ENCODE measurements at regions not wholly inside any gene's neighbourhood (a gene's known extent, or its start where the extent isn't known, plus 50 kb on each side); places are given as distances from the start of the nearest gene placed in this dataset.

DNA sequence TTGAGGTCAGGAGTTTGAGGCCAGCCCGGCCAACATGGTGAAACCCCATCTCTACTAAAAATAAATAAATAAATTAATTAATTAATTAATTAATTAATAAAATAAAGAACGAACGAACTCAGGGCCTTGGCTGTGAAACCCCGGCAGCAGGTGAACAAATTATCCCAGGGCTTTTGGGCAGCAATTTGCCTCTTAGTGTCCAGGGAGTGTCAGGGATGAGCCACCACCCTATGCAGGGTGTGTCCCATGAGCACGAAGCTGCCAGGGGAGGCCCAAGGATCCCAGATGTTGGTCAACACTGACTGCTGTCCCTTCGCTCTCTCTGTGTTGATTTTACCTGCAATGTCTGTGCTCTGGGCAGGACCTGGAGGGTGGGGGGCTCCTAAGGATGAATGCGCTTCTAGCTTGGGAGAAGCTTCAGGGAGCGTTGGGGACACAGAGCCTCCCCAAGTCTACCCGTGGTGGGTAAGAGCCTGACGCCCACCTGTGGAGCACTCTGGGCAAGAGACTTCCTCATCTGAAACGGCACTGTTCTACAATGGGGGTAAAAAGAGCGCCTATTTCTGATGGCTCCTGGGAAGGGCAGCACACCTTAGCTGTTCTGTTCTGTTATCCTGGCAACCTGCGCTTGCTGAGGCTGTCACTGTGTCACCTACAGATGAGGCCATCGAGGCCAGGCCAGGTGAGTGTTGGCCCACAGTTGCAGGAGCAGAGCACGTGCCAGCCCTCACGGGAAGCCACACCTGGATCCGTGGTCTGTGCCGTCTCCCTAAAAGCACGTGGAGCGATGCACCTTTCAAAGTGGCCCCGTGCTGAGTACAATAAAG, 125.5 kb upstream of the CDH4 start:
- H3K27me3 Mint-ChIP-seq = peaks cover 12% of the 10 kb centered on the region
- intact Hi-C loops (cut with DNase I, micrococcal nuclease) = no loop called here

DNA sequence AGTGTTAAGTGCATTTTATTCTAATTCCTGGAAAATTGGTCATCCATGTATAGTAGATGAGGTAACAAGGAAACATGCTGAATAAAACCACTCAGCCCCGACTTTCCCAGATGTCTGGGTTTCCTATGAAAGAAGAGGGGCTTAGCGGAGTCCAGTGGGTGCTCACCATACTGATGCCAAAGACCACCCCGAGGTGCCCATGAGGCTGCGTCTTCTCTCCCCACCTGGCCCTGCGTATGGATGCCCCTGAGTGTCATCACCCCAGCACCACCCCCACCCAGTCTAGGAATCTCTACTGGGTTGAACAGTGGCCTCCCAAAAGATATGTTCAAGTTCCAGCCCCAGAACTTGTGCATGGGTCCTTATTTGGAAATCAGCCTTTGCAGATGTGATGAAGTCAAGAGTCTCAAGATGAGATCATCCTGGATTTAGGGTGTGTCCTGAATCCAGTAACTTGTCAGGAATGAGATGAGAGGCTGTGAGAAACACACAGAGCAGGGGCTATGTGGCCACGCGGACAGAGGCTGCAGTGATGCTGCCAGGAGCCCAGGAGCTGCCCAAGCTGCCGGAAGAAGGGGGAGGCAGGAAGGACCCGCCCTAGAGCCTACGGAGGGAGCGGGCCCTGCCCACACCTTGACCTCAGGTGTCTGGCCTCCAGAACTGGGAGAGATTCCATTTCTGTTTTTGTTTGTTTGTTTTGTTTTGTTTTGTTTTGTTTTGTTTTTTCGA, 124.6 kb upstream of the CDH4 start:
- ChIA-PET POLR2A (no interaction called here), CTCF (no interaction called here)
- H3K27me3 Mint-ChIP-seq = peaks cover 21% of the 10 kb centered on the region
- no peaks in the 10 kb centered on the region for H3K4me1 Mint-ChIP-seq (ENCODE audit: low read depth)
- DNase-seq = no peak
- no peak for ATAC-seq (ENCODE audit: poor library complexity)
- Histone ChIP-seq H3K36me3 (ENCODE audit: insufficient read depth, low read length) (no peaks in the 10 kb centered on the region), H3K9me3 (ENCODE audit: control insufficient read depth in 1 of 2, insufficient read depth in 1 of 2, low read length in 2 of 2) (peaks cover 0 to 7% of the 10 kb centered on the region in 2 experiments), H3K27me3 (ENCODE audit: control insufficient read depth in 1 of 2, insufficient read depth in 2 of 2, low read length in 2 of 2) (peaks cover 0 to 2% of the 10 kb centered on the region in 2 experiments), H3K4me3 (ENCODE audit: low read length) (no peak overlapping the region), H3K27ac (ENCODE audit: low read depth in 1 of 2, low read length in 2 of 2) (no peak overlapping the region), H3K4me1 (ENCODE audit: insufficient read depth, low read length) (no peaks in the 10 kb centered on the region)
- no peaks in the 10 kb centered on the region for H3K9me3 Mint-ChIP-seq
- intact Hi-C loops (cut with DNase I, micrococcal nuclease) = no loop called here
- H3K27ac Mint-ChIP-seq = no peak overlapping the region
- TF ChIP-seq, protein P1, sequence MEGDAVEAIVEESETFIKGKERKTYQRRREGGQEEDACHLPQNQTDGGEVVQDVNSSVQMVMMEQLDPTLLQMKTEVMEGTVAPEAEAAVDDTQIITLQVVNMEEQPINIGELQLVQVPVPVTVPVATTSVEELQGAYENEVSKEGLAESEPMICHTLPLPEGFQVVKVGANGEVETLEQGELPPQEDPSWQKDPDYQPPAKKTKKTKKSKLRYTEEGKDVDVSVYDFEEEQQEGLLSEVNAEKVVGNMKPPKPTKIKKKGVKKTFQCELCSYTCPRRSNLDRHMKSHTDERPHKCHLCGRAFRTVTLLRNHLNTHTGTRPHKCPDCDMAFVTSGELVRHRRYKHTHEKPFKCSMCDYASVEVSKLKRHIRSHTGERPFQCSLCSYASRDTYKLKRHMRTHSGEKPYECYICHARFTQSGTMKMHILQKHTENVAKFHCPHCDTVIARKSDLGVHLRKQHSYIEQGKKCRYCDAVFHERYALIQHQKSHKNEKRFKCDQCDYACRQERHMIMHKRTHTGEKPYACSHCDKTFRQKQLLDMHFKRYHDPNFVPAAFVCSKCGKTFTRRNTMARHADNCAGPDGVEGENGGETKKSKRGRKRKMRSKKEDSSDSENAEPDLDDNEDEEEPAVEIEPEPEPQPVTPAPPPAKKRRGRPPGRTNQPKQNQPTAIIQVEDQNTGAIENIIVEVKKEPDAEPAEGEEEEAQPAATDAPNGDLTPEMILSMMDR (IDR thresholded peaks at IDR 0.05) = no peak
- H3K4me3 Mint-ChIP-seq = no peak overlapping the region
- H3K36me3 Mint-ChIP-seq (ENCODE audit: low read depth) = no peaks in the 10 kb centered on the region

More for the DNA sequence above, 125.5 kb upstream of the CDH4 start:
- Mint-ChIP-seq H3K36me3 (ENCODE audit: low read depth) (no peaks in the 10 kb centered on the region), H3K4me3 (no peak overlapping the region), H3K9me3 (no peaks in the 10 kb centered on the region), H3K4me1 (ENCODE audit: low read depth) (no peaks in the 10 kb centered on the region), H3K27ac (no peak overlapping the region)
- ChIA-PET CTCF (no interaction called here), POLR2A (no interaction called here)
- Histone ChIP-seq H3K4me3 (ENCODE audit: low read length) (no peak overlapping the region), H3K27ac (ENCODE audit: low read depth in 1 of 2, low read length in 2 of 2) (no peak overlapping the region), H3K36me3 (ENCODE audit: insufficient read depth, low read length) (no peaks in the 10 kb centered on the region), H3K27me3 (ENCODE audit: control insufficient read depth in 1 of 2, insufficient read depth in 2 of 2, low read length in 2 of 2) (peaks cover 0 to 2% of the 10 kb centered on the region in 2 experiments), H3K4me1 (ENCODE audit: insufficient read depth, low read length) (no peaks in the 10 kb centered on the region), H3K9me3 (ENCODE audit: control insufficient read depth in 1 of 2, insufficient read depth in 1 of 2, low read length in 2 of 2) (peaks cover 0 to 7% of the 10 kb centered on the region in 2 experiments)
- ATAC-seq (ENCODE audit: poor library complexity) (no peak), DNase-seq (no peak)
- TF ChIP-seq, protein P1 (IDR thresholded peaks at IDR 0.05) = no peak

DNA sequence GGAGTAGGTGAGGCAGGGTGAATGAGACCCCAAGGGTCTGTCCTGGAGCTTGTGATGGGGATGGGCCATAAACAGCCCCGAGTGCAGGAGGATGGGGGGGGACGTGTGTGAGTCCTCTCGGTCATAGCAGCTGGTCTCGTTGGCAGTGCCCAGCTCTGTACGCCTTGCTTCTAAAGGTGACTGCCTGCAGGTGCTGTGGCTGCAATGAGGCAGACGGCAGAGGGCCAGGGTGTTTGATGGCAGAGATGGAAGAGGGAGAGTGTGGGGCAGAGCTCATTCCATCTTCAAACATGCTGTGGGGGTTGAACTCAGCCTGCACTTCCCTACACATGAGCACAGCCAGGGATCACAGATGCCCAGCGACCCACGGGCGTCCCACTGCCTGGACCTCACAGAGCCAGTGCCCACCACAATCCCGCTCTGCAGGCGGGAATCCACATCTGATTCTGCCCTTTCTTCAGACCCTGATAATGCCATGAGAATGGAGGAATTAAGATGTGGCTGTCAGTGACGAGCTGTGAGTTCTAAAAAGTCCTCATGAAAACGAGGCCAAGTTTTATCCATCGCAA, 123.3 kb upstream of the CDH4 start:
- Histone ChIP-seq H3K4me3 (ENCODE audit: low read length) (no peak overlapping the region), H3K27ac (ENCODE audit: low read depth in 1 of 2, low read length in 2 of 2) (no peak overlapping the region), H3K9me3 (ENCODE audit: control insufficient read depth in 1 of 2, insufficient read depth in 1 of 2, low read length in 2 of 2) (peaks cover 0 to 7% of the 10 kb centered on the region in 2 experiments), H3K4me1 (ENCODE audit: insufficient read depth, low read length) (no peaks in the 10 kb centered on the region), H3K36me3 (ENCODE audit: insufficient read depth, low read length) (no peaks in the 10 kb centered on the region), H3K27me3 (ENCODE audit: control insufficient read depth in 1 of 2, insufficient read depth in 2 of 2, low read length in 2 of 2) (peaks cover 0 to 2% of the 10 kb centered on the region in 2 experiments)
- no peak overlapping the region for H3K4me3 Mint-ChIP-seq
- ATAC-seq (ENCODE audit: poor library complexity) (no peak), DNase-seq (no peak)
- H3K27ac Mint-ChIP-seq = no peak overlapping the region
- no peaks in the 10 kb centered on the region for H3K9me3 Mint-ChIP-seq
- peaks cover 27% of the 10 kb centered on the region for H3K27me3 Mint-ChIP-seq
- no peaks in the 10 kb centered on the region for H3K4me1 Mint-ChIP-seq (ENCODE audit: low read depth)
- no peaks in the 10 kb centered on the region for H3K36me3 Mint-ChIP-seq (ENCODE audit: low read depth)
- intact Hi-C loops (cut with DNase I, micrococcal nuclease) = no loop called here
- TF ChIP-seq, protein P1 (IDR thresholded peaks at IDR 0.05) = no peak
- POLR2A ChIA-PET = no interaction called here
- CTCF ChIA-PET = no interaction called here

All from CD4-positive, alpha-beta T cell (primary cell).